Spleen (tissue), 7 donors: ENCODE measurements at regions not wholly inside any gene's neighbourhood (a gene's known extent, or its start where the extent isn't known, plus 50 kb on each side); places are given as distances from the start of the nearest gene placed in this dataset.

Experiments used
- CTCF ChIP-seq, 11 experiments: fragments of 200-600 bp in 7 of 11; fragments of 450-650 bp in 4 of 11; sonication (generic) in 4 of 11; IDR thresholded peaks in 8 of 11; conservative IDR thresholded peaks in 3 of 11; 1 replicate in 7 of 11; 2 replicates in 4 of 11; pipeline versions ENCODE4 v1.4.0 to v1.8.0; 2016 to 2021; ENCODE audit warnings: antibody characterized with exemption in 11 of 11, inconsistent platforms in 4 of 11, mild to moderate bottlenecking in 1 of 11
- POLR2A ChIP-seq, 3 donors: fragments of 450-650 bp; IDR thresholded peaks; one replicate each; pipeline ENCODE4 v1.5.1; 2017; ENCODE audit warnings: antibody characterized with exemption in 3 of 3, mild to moderate bottlenecking in 1 of 3
- donor health status: DM: no; HTN: no; CAD: no; lungs with moderate emphysema.
- donor health status: DM: no; HTN: no; CAD: no.
- donor health status: DM: no; HTN: no; CAD: no.

GRCh38 chr14:53412819-53413675, 259.9 kb upstream of the DDHD1 start:
- no peak for TF ChIP-seq POLR2A (IDR thresholded peaks at IDR 0.05)
- no peak for TF ChIP-seq CTCF (IDR thresholded peaks at IDR 0.05 in 8 of 11, conservative IDR thresholded peaks at IDR 0.05 in 3 of 11)
